Hematopoietic multipotent progenitor cell treated with erythropoietin and hydrocortisone succinate and interleukin-3 and kit ligand, for 17 days (in vitro differentiated cells): ENCODE measurements at regions not wholly inside any gene's neighbourhood (a gene's known extent, or its start where the extent isn't known, plus 50 kb on each side); places are given as distances from the start of the nearest gene placed in this dataset.

Experiments
- DNase-seq: peaks from one replicate; pipeline ENCODE4 v3.0.0-alpha.2; 2015; ENCODE audit warnings: low spot score

GRCh38 chr5:2602451-2603271 is 148.8 kb downstream of the IRX2 start:
- DNase-seq: no peak

GRCh38 chr5:2598503-2598902 is 153.0 kb downstream of the IRX2 start:
- DNase-seq: no peak

GRCh38 chr5:2594701-2595100 is 156.8 kb downstream of the IRX2 start:
- no peak for DNase-seq

- no peak for DNase-seq
These were observed 158.7 kb downstream of the IRX2 start for GRCh38 chr5:2592766-2593165.

GRCh38 chr5:2591777-2592453 is 159.6 kb downstream of the IRX2 start:
- no peak for DNase-seq

GRCh38 chr5:2588850-2589501 is 162.5 kb downstream of the IRX2 start:
- DNase-seq: no peak

GRCh38 chr5:2587189-2588031 is 164.1 kb downstream of the IRX2 start:
- DNase-seq: no peak

- DNase-seq: no peak
These were observed 165.3 kb downstream of the IRX2 start for GRCh38 chr5:2586016-2586715.

- no peak for DNase-seq
These were observed 166.8 kb downstream of the IRX2 start for GRCh38 chr5:2584579-2585269.

- DNase-seq: no peak
These were observed 169.0 kb downstream of the IRX2 start for GRCh38 chr5:2582507-2582906.

GRCh38 chr5:2582106-2582505 is 169.4 kb downstream of the IRX2 start:
- no peak for DNase-seq

GRCh38 chr5:2581418-2581817 is 170.1 kb downstream of the IRX2 start:
- DNase-seq: no peak

GRCh38 chr5:2579126-2579525 is 172.4 kb downstream of the IRX2 start:
- no peak for DNase-seq

- no peak for DNase-seq
These were observed 174.0 kb downstream of the IRX2 start for GRCh38 chr5:2577312-2578036.

- no peak for DNase-seq
These were observed 174.7 kb downstream of the IRX2 start for GRCh38 chr5:2576823-2577222.

- DNase-seq: no peak
These were observed 175.6 kb downstream of the IRX2 start for GRCh38 chr5:2575871-2576270.

GRCh38 chr5:2575292-2575691 is 176.2 kb downstream of the IRX2 start:
- DNase-seq: no peak

GRCh38 chr5:2574155-2574554 is 177.3 kb downstream of the IRX2 start:
- no peak for DNase-seq

GRCh38 chr5:2570586-2570985 is 180.9 kb downstream of the IRX2 start:
- no peak for DNase-seq
